Upper lobe of left lung (tissue), 6 donors: ENCODE measurements at regions not wholly inside any gene's neighbourhood (a gene's known extent, or its start where the extent isn't known, plus 50 kb on each side); places are given as distances from the start of the nearest gene placed in this dataset.

Experiments used
- ATAC-seq, 2 donors: fragments of 200-7000 bp; cut with Tn5 transposase; one replicate each; pipeline ENCODE4 v1.9.1; 2022; ENCODE audit warnings: mild to moderate bottlenecking in 2 of 2, moderate library complexity in 2 of 2; ENCODE audit not compliant: low FRiP score in 2 of 2
- DNase-seq, 2 donors: peaks; one replicate each; pipeline ENCODE4 v3.0.0-alpha.2; 2019 to 2020
- H3K27ac ChIP-seq, 4 donors: fragments of 200-600 bp; sonication (generic); one replicate each; pipeline ENCODE4 v1.5.1; 2016 to 2019
- H3K27me3 ChIP-seq, 4 donors: fragments of 200-600 bp; sonication (generic); one replicate each; pipeline ENCODE4 v1.5.1; 2017 to 2019
- H3K36me3 ChIP-seq, 4 donors: fragments of 200-600 bp; sonication (generic); one replicate each; pipeline ENCODE4 v1.5.1; 2016 to 2019
- H3K4me1 ChIP-seq, 4 donors: fragments of 200-600 bp; sonication (generic); one replicate each; pipeline ENCODE4 v1.5.1; 2018 to 2019
- H3K4me3 ChIP-seq, 4 donors: fragments of 200-600 bp; sonication (generic); one replicate each; pipeline ENCODE4 v1.5.1; 2017 to 2019; ENCODE audit warnings: mild to moderate bottlenecking in 2 of 4, moderate library complexity in 1 of 4
- H3K9me3 ChIP-seq, 4 donors: fragments of 200-600 bp; sonication (generic); one replicate each; pipeline ENCODE4 v1.5.1; 2018 to 2019
- CTCF ChIP-seq, 6 experiments: fragments of 450-650 bp in 4 of 6; fragments of 200-600 bp in 2 of 6; sonication (generic) in 2 of 6; IDR thresholded peaks; one replicate each; pipeline ENCODE4 v1.5.1; 2016 to 2019; ENCODE audit warnings: antibody characterized with exemption in 6 of 6
- EP300 ChIP-seq, 4 donors: sonication (generic); formaldehyde crosslinking; IDR thresholded peaks; one replicate each; pipeline ENCODE4 v1.5.1; 2017; ENCODE audit warnings: antibody characterized with exemption in 4 of 4, control low read depth in 2 of 4
- POLR2A ChIP-seq, 4 donors: fragments of 450-650 bp; IDR thresholded peaks; one replicate each; pipeline ENCODE4 v1.5.1; 2016 to 2017; ENCODE audit warnings: antibody characterized with exemption in 4 of 4, mild to moderate bottlenecking in 2 of 4
- POLR2AphosphoS5 ChIP-seq, 2 donors: sonication (generic); formaldehyde crosslinking; IDR thresholded peaks; one replicate each; pipeline ENCODE4 v1.5.1; 2017; ENCODE audit warnings: antibody characterized with exemption in 2 of 2
- WGBS, 2 donors: methylation state at CpG; one replicate each; pipeline ENCODE4 v1.1.5; 2017 to 2018; 5-methylcytosine and 5-hydroxymethylcytosine counted together
- donor health status: DM: no; HTN: no; CAD: no; lungs with moderate emphysema.
- donor health status: DM: no; HTN: yes; CAD: no; lungs with severe emphysema.

DNA sequence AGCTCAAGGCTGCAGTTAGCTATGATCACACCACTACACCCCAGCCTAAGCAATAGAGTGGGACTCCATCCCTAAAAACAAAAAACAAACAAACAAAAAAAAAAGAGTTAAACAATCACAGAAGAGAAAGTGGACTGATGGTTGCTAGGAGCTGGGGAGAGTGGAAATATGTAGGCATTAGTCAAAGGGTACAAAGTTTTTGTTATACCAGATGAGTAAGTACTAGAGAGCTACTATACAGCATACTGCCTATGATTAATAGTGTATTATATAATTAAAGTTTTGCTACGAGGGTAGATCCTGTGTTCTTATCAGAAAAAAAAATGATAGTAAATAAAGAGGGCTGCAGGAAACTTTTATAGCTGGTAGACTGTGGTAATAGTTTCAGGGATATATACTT, 538.6 kb downstream of the ELAVL2 start:
- 34 to 40% methylated on average over 1 of the region's 1 CpG for WGBS, 2 donors
- H3K4me3 ChIP-seq: no peak overlapping the region
- H3K4me1 ChIP-seq: no peaks in the 10 kb centered on the region
- no peaks in the 10 kb centered on the region for H3K9me3 ChIP-seq
- H3K27me3 ChIP-seq: no peaks in the 10 kb centered on the region
- ATAC-seq: no peak
- TF ChIP-seq POLR2AphosphoS5 (IDR thresholded peaks at IDR 0.05) (no peak), CTCF (IDR thresholded peaks at IDR 0.05) (no peak), EP300 (IDR thresholded peaks at IDR 0.05) (no peak), POLR2A (IDR thresholded peaks at IDR 0.05) (no peak)
- DNase-seq: no peak
- H3K36me3 ChIP-seq: no peaks in the 10 kb centered on the region
- no peak overlapping the region for H3K27ac ChIP-seq

DNA sequence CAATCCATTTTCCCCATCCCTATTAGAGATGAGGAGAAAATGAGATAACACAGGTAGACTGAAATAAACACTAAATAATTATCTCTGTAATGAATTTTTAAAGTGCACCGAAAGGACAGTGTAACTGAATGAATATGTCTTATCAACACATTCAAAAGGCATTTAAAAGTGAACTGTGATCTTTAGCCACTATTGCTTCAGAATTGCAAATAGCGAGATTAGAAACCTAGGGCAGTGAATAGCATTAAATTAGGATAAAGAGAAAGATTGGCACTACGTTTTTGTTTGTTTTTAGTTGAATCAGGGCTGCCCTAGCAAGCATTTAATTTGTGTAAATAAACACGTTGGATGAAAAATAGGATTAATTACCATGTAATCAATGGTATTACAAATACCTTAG, 537.5 kb downstream of the ELAVL2 start:
- 40 to 45% methylated on average over 4 of the region's 4 CpGs for WGBS, 2 donors
- H3K9me3 ChIP-seq: no peaks in the 10 kb centered on the region
- no peaks in the 10 kb centered on the region for H3K36me3 ChIP-seq
- ATAC-seq: no peak
- no peaks in the 10 kb centered on the region for H3K4me1 ChIP-seq
- H3K4me3 ChIP-seq: no peak overlapping the region
- no peak overlapping the region for H3K27ac ChIP-seq
- TF ChIP-seq EP300 (IDR thresholded peaks at IDR 0.05): no peak
- no peak for TF ChIP-seq CTCF (IDR thresholded peaks at IDR 0.05)
- TF ChIP-seq POLR2A (IDR thresholded peaks at IDR 0.05): no peak
- TF ChIP-seq POLR2AphosphoS5 (IDR thresholded peaks at IDR 0.05): no peak
- no peak for DNase-seq
- no peaks in the 10 kb centered on the region for H3K27me3 ChIP-seq

GRCh38 chr9:23290973-23291372, 535.1 kb downstream of the ELAVL2 start:
- Histone ChIP-seq H3K9me3 (no peaks in the 10 kb centered on the region), H3K27me3 (no peaks in the 10 kb centered on the region), H3K4me1 (no peaks in the 10 kb centered on the region), H3K4me3 (no peak overlapping the region), H3K27ac (no peak overlapping the region), H3K36me3 (no peaks in the 10 kb centered on the region)
- no peak for TF ChIP-seq POLR2AphosphoS5 (IDR thresholded peaks at IDR 0.05)
- TF ChIP-seq EP300 (IDR thresholded peaks at IDR 0.05): no peak
- TF ChIP-seq POLR2A (IDR thresholded peaks at IDR 0.05): no peak
- no peak for TF ChIP-seq CTCF (IDR thresholded peaks at IDR 0.05)
- no peak for DNase-seq
- ATAC-seq: no peak
- 54 to 66% methylated on average over 4 of the region's 4 CpGs for WGBS, 2 donors

DNA sequence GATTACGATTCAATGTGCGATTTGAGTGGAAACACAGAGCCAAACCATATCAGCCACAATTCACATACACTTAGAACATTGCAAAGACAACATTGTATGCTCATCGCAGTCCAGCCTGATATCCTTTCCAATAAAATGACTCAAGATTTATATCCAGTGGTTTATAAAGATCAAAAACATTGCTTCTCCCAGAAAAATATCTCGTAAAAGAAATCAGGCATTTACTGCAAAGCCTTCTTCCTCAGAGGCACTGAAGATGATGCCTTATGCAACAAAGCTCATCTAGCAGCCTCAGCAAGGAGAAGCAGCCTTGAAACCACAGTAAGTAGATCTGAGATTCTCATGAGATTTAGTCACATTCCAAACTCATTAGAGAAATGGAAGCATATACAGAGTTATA, 523.8 kb downstream of the ELAVL2 start:
- Histone ChIP-seq H3K36me3 (no peaks in the 10 kb centered on the region), H3K27me3 (no peaks in the 10 kb centered on the region), H3K4me1 (no peaks in the 10 kb centered on the region), H3K27ac (no peak overlapping the region), H3K9me3 (no peaks in the 10 kb centered on the region), H3K4me3 (no peak overlapping the region)
- 86 to 93% methylated on average over 4 of the region's 4 CpGs for WGBS, 2 donors
- DNase-seq (no peak), ATAC-seq (no peak)
- no peak for TF ChIP-seq POLR2A (IDR thresholded peaks at IDR 0.05)

GRCh38 chr9:23306731-23307130, 519.3 kb downstream of the ELAVL2 start:
- Histone ChIP-seq H3K4me3 (no peak overlapping the region), H3K27ac (no peak overlapping the region), H3K9me3 (no peaks in the 10 kb centered on the region), H3K4me1 (no peaks in the 10 kb centered on the region), H3K27me3 (no peaks in the 10 kb centered on the region), H3K36me3 (no peaks in the 10 kb centered on the region)
- no peak for TF ChIP-seq CTCF (IDR thresholded peaks at IDR 0.05)
- no peak for TF ChIP-seq POLR2AphosphoS5 (IDR thresholded peaks at IDR 0.05)
- no peak for TF ChIP-seq EP300 (IDR thresholded peaks at IDR 0.05)
- no peak for TF ChIP-seq POLR2A (IDR thresholded peaks at IDR 0.05)
- WGBS, 2 donors: 78 to 87% methylated on average over 3 of the region's 3 CpGs
- no peak for DNase-seq
- ATAC-seq: no peak
